AG04449 (cell line): ENCODE measurements at regions not wholly inside any gene's neighbourhood (a gene's known extent, or its start where the extent isn't known, plus 50 kb on each side); places are given as distances from the start of the nearest gene placed in this dataset.
"Not testable (repeated sequence)": the region's sequence is repeated elsewhere in the genome, so short reads cannot be mapped to it uniquely, and the experiment has no call there.

Experiments used
- CTCF ChIA-PET: fragments of 350-600 bp; formaldehyde crosslinking; extraction: SDS; loops from one replicate; lab custom pipeline; 2021; ENCODE audit warnings: antibody characterized with exemption; lab: Yijun Ruan, JAX
- POLR2A ChIA-PET: fragments of 400-600, 350-600 bp; formaldehyde crosslinking; extraction: SDS; loops from one replicate; lab custom pipeline; 2020; ENCODE audit warnings: antibody characterized with exemption, inconsistent platforms; lab: Yijun Ruan, JAX
- DNase-seq: peaks from one replicate; pipeline ENCODE4 v3.0.0-alpha.2; 2010; ENCODE audit warnings: low read depth, low spot score
- H3K4me3 ChIP-seq: 2 replicates; pipeline ENCODE4 v1.5.1; 2011; ENCODE audit warnings: low read depth, mild to moderate bottlenecking, control low read depth, low read length
- TF ChIP-seq, protein P1 (sequence below): IDR thresholded peaks from one replicate; pipeline ENCODE4 v1.5.1; 2011; ENCODE audit warnings: mild to moderate bottlenecking, moderate library complexity, low read length, control low read depth, inconsistent platforms; ENCODE audit not compliant: insufficient read depth; ENCODE audit errors: missing control alignments

DNA sequence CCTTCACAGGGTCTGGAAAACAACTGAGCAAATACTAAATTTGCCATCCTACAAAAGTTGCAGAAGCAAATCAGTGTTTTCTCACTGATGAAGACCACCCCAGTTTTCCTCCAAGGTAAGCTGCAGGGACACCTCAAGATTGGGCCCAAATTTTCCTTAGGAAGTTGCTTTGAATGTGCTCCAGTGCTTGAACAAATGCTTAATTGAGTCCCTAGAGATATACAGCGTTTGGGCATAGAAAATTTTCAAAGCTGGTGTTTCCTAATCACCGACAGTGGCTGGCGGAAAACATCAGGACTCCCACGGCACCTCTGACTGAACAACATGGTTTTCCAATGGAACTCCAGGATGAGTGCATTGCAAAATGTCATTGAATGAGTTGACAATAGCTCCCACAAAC lies 92.5 kb upstream of the HMGA2 start:
- ChIA-PET POLR2A (no interaction called here), CTCF (interaction anchor here (1.3 to 1.7 kb wide), 2 partner anchors 10 to 129 kb away, joined by 3 to 7 read pairs; no protein-coding TSS in a partner anchor)
- DNase-seq: no peak
- no peak overlapping the region for H3K4me3 ChIP-seq
- TF ChIP-seq, protein P1, sequence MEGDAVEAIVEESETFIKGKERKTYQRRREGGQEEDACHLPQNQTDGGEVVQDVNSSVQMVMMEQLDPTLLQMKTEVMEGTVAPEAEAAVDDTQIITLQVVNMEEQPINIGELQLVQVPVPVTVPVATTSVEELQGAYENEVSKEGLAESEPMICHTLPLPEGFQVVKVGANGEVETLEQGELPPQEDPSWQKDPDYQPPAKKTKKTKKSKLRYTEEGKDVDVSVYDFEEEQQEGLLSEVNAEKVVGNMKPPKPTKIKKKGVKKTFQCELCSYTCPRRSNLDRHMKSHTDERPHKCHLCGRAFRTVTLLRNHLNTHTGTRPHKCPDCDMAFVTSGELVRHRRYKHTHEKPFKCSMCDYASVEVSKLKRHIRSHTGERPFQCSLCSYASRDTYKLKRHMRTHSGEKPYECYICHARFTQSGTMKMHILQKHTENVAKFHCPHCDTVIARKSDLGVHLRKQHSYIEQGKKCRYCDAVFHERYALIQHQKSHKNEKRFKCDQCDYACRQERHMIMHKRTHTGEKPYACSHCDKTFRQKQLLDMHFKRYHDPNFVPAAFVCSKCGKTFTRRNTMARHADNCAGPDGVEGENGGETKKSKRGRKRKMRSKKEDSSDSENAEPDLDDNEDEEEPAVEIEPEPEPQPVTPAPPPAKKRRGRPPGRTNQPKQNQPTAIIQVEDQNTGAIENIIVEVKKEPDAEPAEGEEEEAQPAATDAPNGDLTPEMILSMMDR: no peak

DNA sequence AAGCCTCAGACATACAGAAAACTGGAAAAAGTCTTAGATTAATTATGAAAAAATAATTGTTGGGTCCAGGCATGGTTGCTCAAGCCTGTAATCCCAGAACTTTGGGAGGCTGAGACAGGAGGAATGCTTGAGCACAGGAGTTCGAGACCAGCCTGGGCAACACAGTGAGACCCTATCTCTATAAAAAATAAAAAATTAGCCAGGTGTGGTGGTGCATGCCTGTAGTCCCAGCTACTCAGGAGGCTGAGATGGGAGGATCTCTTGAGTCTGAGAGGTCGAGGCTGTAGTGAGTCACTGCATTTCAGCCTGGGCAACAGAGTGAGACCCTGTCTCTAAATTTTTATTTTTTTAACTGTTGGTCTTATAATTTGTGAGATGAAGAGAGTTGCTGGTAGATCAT lies 90.6 kb upstream of the HMGA2 start:
- H3K4me3 ChIP-seq, DNase-seq, POLR2A ChIA-PET: not testable (repeated sequence)
- CTCF ChIA-PET: interaction anchor here (1.0 kb wide), 1 partner anchor 11 kb away, joined by 3 read pairs; no protein-coding TSS in a partner anchor

DNA sequence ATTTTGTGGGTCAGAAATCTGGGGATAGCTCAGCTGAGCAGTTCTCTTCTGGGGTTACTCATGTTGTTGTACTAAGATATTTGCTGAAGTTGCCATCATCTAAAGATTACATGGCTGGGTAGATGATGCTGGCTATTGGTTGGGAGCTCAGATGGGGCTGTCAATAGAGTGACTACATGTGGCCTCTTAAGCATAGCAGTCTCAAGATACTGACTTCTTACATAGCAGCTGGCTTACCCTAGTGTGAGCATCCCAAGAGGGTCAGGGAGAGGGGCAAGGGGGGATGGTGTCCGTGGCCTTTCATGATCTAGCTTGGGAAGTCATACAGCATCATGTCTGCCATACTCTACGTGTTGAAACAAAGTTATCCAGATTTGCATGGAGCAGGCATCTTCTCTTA lies 90.1 kb upstream of the HMGA2 start:
- TF ChIP-seq, protein P1: no peak
- POLR2A ChIA-PET: no interaction called here
- DNase-seq: no peak
- CTCF ChIA-PET: interaction anchor here (1.0 to 1.4 kb wide), 2 partner anchors 12 to 132 kb away, joined by 3 read pairs; no protein-coding TSS in a partner anchor
- no peak overlapping the region for H3K4me3 ChIP-seq

DNA sequence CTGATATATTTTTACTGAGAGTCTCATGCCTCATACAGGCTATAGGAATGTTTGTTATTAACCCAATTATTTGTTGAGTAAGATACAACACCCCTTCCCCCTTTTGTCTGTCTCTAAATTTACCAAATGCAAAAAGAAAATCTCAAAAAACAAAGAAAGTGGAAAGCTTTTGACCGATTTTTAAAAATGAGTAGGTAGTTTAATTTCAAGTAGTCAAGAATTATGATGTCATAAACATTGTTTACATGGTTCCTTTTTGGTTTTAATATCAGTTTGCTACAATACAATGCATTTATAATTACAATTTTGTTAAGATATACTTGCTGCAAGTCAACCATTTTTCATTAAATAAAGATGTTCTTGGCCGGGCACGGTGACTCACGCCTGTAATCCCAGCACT lies 84.7 kb upstream of the HMGA2 start:
- ChIA-PET POLR2A (no interaction called here), CTCF (no interaction called here)

DNA sequence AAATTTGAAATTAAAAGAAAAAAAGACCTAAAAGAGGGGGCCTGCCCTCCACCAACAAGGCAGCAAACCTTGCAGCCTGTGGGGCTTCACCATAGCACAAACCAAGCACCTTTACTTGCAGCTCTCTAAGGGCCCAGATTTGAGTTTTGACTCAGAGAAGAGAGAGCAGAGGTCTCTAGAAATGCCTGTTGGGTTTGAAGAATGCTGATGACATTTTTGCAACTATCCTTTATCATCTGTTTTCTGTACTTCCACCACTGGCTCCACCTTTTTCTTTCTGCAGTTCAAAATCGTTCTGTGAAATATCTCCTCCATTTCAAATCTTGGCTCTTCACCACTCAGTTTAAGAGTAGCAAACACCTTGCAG lies 83.8 kb upstream of the HMGA2 start:
- H3K4me3 ChIP-seq: peak overlapping the region; percentile 76
- DNase-seq: no peak
- CTCF ChIA-PET: no interaction called here
- POLR2A ChIA-PET: no interaction called here
- TF ChIP-seq, protein P1: no peak

More for the DNA sequence above, 84.7 kb upstream of the HMGA2 start:
- TF ChIP-seq, protein P1: no peak
- H3K4me3 ChIP-seq: no peak overlapping the region
- DNase-seq: no peak

DNA sequence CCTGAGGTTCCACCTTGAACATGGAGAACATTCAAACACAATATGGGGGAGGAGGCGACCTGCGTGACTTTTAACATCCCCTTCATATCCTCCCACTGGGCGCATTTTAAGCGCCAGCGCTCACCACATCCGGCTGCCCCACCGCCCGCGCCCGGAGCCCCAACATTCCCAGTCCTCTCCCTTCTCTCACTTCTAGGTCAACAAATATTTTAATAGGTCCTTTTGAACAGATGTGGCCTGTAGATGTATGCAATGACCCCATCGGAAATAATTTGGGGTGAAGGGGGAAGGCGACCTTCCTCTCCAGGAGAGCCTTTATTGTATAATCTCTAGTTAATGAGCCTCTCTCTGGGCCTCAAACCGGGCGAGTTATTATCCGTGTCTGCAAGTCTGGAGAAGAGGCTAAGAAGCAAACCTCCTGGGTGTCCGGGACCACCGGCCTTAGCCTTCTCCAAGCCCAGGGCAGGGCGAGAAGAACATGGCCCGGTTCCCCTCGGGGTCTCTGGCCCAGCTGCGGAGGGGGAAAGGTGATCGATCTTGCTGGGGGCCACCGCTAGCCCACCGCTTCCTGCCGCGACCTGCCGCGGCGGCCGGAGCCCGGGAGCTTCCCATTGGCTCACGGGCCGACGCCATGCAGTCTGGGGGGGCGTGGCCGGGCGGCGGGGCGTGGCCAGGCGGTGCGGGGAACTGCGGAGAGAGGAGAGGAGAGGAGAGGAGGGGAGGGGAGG lies 83.2 kb upstream of the HMGA2 start:
- TF ChIP-seq, protein P1: no peak
- POLR2A ChIA-PET: interaction anchor here (0.6 to 2.7 kb wide), 13 partner anchors 12 to 430 kb away, joined by 3 to 14 read pairs (median 3); no protein-coding TSS in a partner anchor
- peak overlapping the region; percentile 76 for H3K4me3 ChIP-seq

More for the DNA sequence above, 83.2 kb upstream of the HMGA2 start:
- no peak for DNase-seq
- CTCF ChIA-PET: interaction anchor here (0.6 to 0.9 kb wide), 2 partner anchors 119 to 295 kb away, joined by 3 to 6 read pairs; no protein-coding TSS in a partner anchor
